ENCODE measurements at regions not wholly inside any gene's neighbourhood (a gene's known extent, or its start where the extent isn't known, plus 50 kb on each side); places are given as distances from the start of the nearest gene placed in this dataset.

GRCh38 chr7:38086857-38087256 is 91.2 kb upstream of the STARD3NL start:
- DNase-seq = no peak

- no peak for DNase-seq
These were observed 75.5 kb upstream of the STARD3NL start for GRCh38 chr7:38102507-38102906.

GRCh38 chr7:38105874-38106483 is 72.1 kb upstream of the STARD3NL start:
- no peak for DNase-seq

- peak; percentile 49 for DNase-seq
These were observed 70.6 kb upstream of the STARD3NL start for GRCh38 chr7:38107486-38107893.

- no peak for DNase-seq
These were observed 66.0 kb upstream of the STARD3NL start for GRCh38 chr7:38112075-38112474.

- no peak for DNase-seq
These were observed 58.0 kb upstream of the STARD3NL start for GRCh38 chr7:38120076-38120475.

- DNase-seq = no peak
These were observed 55.5 kb upstream of the STARD3NL start for GRCh38 chr7:38122501-38122900.

- no peak for DNase-seq
These were observed 54.6 kb upstream of the STARD3NL start for GRCh38 chr7:38123494-38123893.

GRCh38 chr7:38127216-38128207 is 50.5 kb upstream of the STARD3NL start:
- no peak for DNase-seq

All from left hindlimb (tissue), 1 donor.